ENCODE measurements at regions not wholly inside any gene's neighbourhood (a gene's known extent, or its start where the extent isn't known, plus 50 kb on each side); places are given as distances from the start of the nearest gene placed in this dataset.

- H3K4me3 ChIP-seq (ENCODE audit: low read depth, low read length) = no peak overlapping the region
- TF ChIP-seq CTCF (IDR thresholded peaks at IDR 0.05; ENCODE audit: control insufficient read depth, extremely low read depth, insufficient read depth) = no peak
- DNase-seq (ENCODE audit: low read depth) = no peak
Observed at GRCh38 chr2:220963930-220964329, 608.2 kb downstream of the EPHA4 start.

GRCh38 chr2:220966636-220967035 is 605.5 kb downstream of the EPHA4 start:
- no peak overlapping the region for H3K4me3 ChIP-seq (ENCODE audit: low read depth, low read length)
- no peak for TF ChIP-seq CTCF (IDR thresholded peaks at IDR 0.05; ENCODE audit: control insufficient read depth, extremely low read depth, insufficient read depth)
- no peak for DNase-seq (ENCODE audit: low read depth)

- no peak for DNase-seq (ENCODE audit: low read depth)
- no peak for TF ChIP-seq CTCF (IDR thresholded peaks at IDR 0.05; ENCODE audit: control insufficient read depth, extremely low read depth, insufficient read depth)
- H3K4me3 ChIP-seq (ENCODE audit: low read depth, low read length) = no peak overlapping the region
Observed at GRCh38 chr2:220969348-220969747, 602.8 kb downstream of the EPHA4 start.

GRCh38 chr2:220980966-220981675 is 591.0 kb downstream of the EPHA4 start:
- no peak for DNase-seq (ENCODE audit: low read depth)
- no peak overlapping the region for H3K4me3 ChIP-seq (ENCODE audit: low read depth, low read length)
- TF ChIP-seq CTCF (IDR thresholded peaks at IDR 0.05; ENCODE audit: control insufficient read depth, extremely low read depth, insufficient read depth) = no peak

GRCh38 chr2:220981926-220982325 is 590.2 kb downstream of the EPHA4 start:
- no peak for DNase-seq (ENCODE audit: low read depth)
- TF ChIP-seq CTCF (IDR thresholded peaks at IDR 0.05; ENCODE audit: control insufficient read depth, extremely low read depth, insufficient read depth) = no peak
- no peak overlapping the region for H3K4me3 ChIP-seq (ENCODE audit: low read depth, low read length)

GRCh38 chr2:220985561-220985960 is 586.5 kb downstream of the EPHA4 start:
- no peak for DNase-seq (ENCODE audit: low read depth)
- H3K4me3 ChIP-seq (ENCODE audit: low read depth, low read length) = no peak overlapping the region
- TF ChIP-seq CTCF (IDR thresholded peaks at IDR 0.05; ENCODE audit: control insufficient read depth, extremely low read depth, insufficient read depth) = no peak

GRCh38 chr2:220987839-220988238 is 584.3 kb downstream of the EPHA4 start:
- DNase-seq (ENCODE audit: low read depth) = no peak
- no peak for TF ChIP-seq CTCF (IDR thresholded peaks at IDR 0.05; ENCODE audit: control insufficient read depth, extremely low read depth, insufficient read depth)
- H3K4me3 ChIP-seq (ENCODE audit: low read depth, low read length) = no peak overlapping the region

All from LNCaP clone FGC (cell line).